ENCODE measurements at regions not wholly inside any gene's neighbourhood (a gene's known extent, or its start where the extent isn't known, plus 50 kb on each side); places are given as distances from the start of the nearest gene placed in this dataset.

GRCh38 chr17:79216826-79217225, 142.2 kb downstream of the ENGASE start:
- Histone ChIP-seq H3K27me3 (peaks cover 0 to 7% of the 10 kb centered on the region in 2 donors), H3K9me3 (no peaks in the 10 kb centered on the region), H3K27ac (no peak overlapping the region), H3K36me3 (no peaks in the 10 kb centered on the region), H3K4me1 (peaks cover 0 to 14% of the 10 kb centered on the region in 2 donors), H3K4me3 (no peak overlapping the region)
- TF ChIP-seq, protein P1, sequence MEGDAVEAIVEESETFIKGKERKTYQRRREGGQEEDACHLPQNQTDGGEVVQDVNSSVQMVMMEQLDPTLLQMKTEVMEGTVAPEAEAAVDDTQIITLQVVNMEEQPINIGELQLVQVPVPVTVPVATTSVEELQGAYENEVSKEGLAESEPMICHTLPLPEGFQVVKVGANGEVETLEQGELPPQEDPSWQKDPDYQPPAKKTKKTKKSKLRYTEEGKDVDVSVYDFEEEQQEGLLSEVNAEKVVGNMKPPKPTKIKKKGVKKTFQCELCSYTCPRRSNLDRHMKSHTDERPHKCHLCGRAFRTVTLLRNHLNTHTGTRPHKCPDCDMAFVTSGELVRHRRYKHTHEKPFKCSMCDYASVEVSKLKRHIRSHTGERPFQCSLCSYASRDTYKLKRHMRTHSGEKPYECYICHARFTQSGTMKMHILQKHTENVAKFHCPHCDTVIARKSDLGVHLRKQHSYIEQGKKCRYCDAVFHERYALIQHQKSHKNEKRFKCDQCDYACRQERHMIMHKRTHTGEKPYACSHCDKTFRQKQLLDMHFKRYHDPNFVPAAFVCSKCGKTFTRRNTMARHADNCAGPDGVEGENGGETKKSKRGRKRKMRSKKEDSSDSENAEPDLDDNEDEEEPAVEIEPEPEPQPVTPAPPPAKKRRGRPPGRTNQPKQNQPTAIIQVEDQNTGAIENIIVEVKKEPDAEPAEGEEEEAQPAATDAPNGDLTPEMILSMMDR (IDR thresholded peaks at IDR 0.05): no peak
- no peak for DNase-seq (ENCODE audit: low spot score)

DNA sequence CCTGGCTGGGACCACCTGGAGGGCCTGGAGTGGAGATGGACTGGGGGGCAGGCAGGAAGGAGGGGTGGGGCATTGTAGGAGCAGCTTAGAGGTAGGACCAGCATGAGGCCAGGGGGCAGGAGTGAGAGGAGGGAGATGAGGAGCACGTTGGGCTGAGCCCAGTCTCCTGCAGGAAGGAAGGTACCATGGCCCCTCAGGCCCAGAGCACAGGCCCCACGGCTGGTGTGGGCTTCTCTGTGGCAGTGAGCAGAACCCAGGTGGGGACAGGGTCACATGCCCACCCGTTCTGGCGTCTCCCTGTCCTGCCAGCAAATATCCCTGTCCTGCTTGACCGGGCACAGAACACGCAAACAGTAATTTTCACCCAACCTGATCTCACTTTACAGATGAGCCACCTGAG, 141.8 kb downstream of the ENGASE start:
- Histone ChIP-seq H3K27me3 (peaks cover 0 to 6% of the 10 kb centered on the region in 2 donors), H3K4me1 (peaks cover 0 to 14% of the 10 kb centered on the region in 2 donors), H3K9me3 (no peaks in the 10 kb centered on the region), H3K27ac (no peak overlapping the region), H3K4me3 (no peak overlapping the region), H3K36me3 (no peaks in the 10 kb centered on the region)
- TF ChIP-seq, protein P1 (IDR thresholded peaks at IDR 0.05): no peak
- no peak for DNase-seq (ENCODE audit: low spot score)

DNA sequence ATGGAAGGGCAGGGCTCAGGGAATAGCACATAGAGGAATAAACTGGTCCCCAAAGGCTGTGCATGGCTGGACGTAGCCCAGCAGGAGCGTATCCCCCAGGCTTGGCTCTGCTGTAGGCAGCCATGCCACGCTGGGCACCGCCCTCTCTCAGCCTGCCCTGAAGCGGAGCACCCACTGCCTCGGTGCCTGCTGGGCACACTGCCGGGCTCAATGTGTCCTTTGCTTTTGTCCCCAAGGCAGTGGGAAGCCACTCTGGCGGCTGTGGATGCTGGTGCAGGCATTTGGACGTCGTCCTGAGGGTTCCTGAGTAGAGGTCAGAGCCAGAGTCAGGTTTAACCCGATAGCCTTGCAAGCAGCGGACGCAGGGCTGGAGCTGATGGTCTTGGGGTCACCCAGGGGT, 141.0 kb downstream of the ENGASE start:
- Histone ChIP-seq H3K27ac (no peak overlapping the region), H3K4me1 (peaks cover 0 to 9% of the 10 kb centered on the region in 2 donors), H3K9me3 (no peaks in the 10 kb centered on the region), H3K27me3 (no peaks in the 10 kb centered on the region), H3K4me3 (no peak overlapping the region), H3K36me3 (no peaks in the 10 kb centered on the region)
- DNase-seq (ENCODE audit: low spot score): no peak
- TF ChIP-seq, protein P1 (IDR thresholded peaks at IDR 0.05): no peak

GRCh38 chr17:79214940-79215604, 140.4 kb downstream of the ENGASE start:
- Histone ChIP-seq H3K4me3 (no peak overlapping the region), H3K9me3 (no peaks in the 10 kb centered on the region), H3K36me3 (no peaks in the 10 kb centered on the region), H3K27ac (no peak overlapping the region), H3K27me3 (no peaks in the 10 kb centered on the region), H3K4me1 (peaks cover 0 to 3% of the 10 kb centered on the region in 2 donors)
- TF ChIP-seq, protein P1 (IDR thresholded peaks at IDR 0.05): no peak
- DNase-seq (ENCODE audit: low spot score): no peak

DNA sequence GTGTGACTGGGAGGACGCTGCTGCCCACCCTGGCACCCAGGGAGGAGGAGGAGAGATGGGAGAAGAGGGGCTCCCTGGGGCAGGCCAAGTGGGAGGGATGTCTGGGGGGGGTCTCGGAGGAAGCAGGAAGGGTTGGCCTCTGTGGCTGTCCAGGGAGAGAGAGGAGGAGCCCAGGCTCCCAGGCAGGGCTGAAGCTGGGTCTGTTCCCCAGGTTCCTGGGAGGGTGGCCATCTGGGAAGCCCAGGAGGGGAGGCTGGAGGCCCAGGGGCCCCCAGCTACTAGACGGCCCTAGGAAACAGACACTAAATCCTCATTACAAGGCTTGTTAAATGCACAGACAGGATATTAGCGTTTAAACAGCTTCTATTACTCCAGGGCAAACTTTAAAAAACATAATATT, 139.8 kb downstream of the ENGASE start:
- no peak overlapping the region for H3K4me3 ChIP-seq
- no peaks in the 10 kb centered on the region for H3K9me3 ChIP-seq
- no peaks in the 10 kb centered on the region for H3K36me3 ChIP-seq
- H3K4me1 ChIP-seq: no peaks in the 10 kb centered on the region
- no peak overlapping the region for H3K27ac ChIP-seq
- no peaks in the 10 kb centered on the region for H3K27me3 ChIP-seq
- TF ChIP-seq, protein P1 (IDR thresholded peaks at IDR 0.05): no peak
- no peak for DNase-seq (ENCODE audit: low spot score)

- no peaks in the 10 kb centered on the region for H3K9me3 ChIP-seq
- no peaks in the 10 kb centered on the region for H3K27me3 ChIP-seq
- H3K27ac ChIP-seq: no peak overlapping the region
- no peaks in the 10 kb centered on the region for H3K36me3 ChIP-seq
- no peak for DNase-seq (ENCODE audit: low spot score)
- H3K4me1 ChIP-seq: no peaks in the 10 kb centered on the region
- no peak overlapping the region for H3K4me3 ChIP-seq
- TF ChIP-seq, protein P1 (IDR thresholded peaks at IDR 0.05): no peak
Measured at GRCh38 chr17:79213305-79213704, 138.7 kb downstream of the ENGASE start.
